GM12875 (cell line): ENCODE measurements at regions not wholly inside any gene's neighbourhood (a gene's known extent, or its start where the extent isn't known, plus 50 kb on each side); places are given as distances from the start of the nearest gene placed in this dataset.

ENCODE experiments used
- H3K4me3 ChIP-seq: one replicate; pipeline ENCODE4 v1.5.1; 2011; ENCODE audit warnings: low read depth, low read length, control low read depth
- CTCF ChIP-seq: IDR thresholded peaks from 2 replicates; pipeline ENCODE4 v1.5.1; 2011; ENCODE audit warnings: low read depth, mild to moderate bottlenecking, control low read depth, inconsistent platforms, low read length, moderate library complexity, borderline replicate concordance; ENCODE audit not compliant: insufficient read depth

- TF ChIP-seq CTCF = no peak
- H3K4me3 ChIP-seq = no peak overlapping the region
Observed at GRCh38 chr10:4352414-4352961, 473.5 kb upstream of the AKR1E2 start.

GRCh38 chr10:4351723-4352413, 474.1 kb upstream of the AKR1E2 start:
- H3K4me3 ChIP-seq = no peak overlapping the region
- TF ChIP-seq CTCF = no peak

- TF ChIP-seq CTCF = no peak
- H3K4me3 ChIP-seq = no peak overlapping the region
Observed at GRCh38 chr10:4347397-4347796, 478.6 kb upstream of the AKR1E2 start.

GRCh38 chr10:4345877-4346646, 479.9 kb upstream of the AKR1E2 start:
- TF ChIP-seq CTCF = no peak
- no peak overlapping the region for H3K4me3 ChIP-seq

- H3K4me3 ChIP-seq = no peak overlapping the region
- no peak for TF ChIP-seq CTCF
Observed at GRCh38 chr10:4344492-4344994, 481.5 kb upstream of the AKR1E2 start.

GRCh38 chr10:4343873-4344272, 482.1 kb upstream of the AKR1E2 start:
- TF ChIP-seq CTCF = no peak
- H3K4me3 ChIP-seq = no peak overlapping the region
